Keratinocyte (primary cell): ENCODE measurements at regions not wholly inside any gene's neighbourhood (a gene's known extent, or its start where the extent isn't known, plus 50 kb on each side); places are given as distances from the start of the nearest gene placed in this dataset.
A peak's percentile ranks its signal among the peaks of the same experiment; 100 is the strongest.

ENCODE experiments used
- DNase-seq: peaks from one replicate; pipeline ENCODE4 v3.0.0-alpha.2; 2011; ENCODE audit warnings: low read depth, missing footprints, low spot score
- FAIRE-seq: peaks from 2 replicates; lab custom pipeline; 2011; peaks lifted over from hg19 to GRCh38; lab: Jason Lieb, UNC
- H2AFZ ChIP-seq: 2 replicates; pipeline ENCODE4 v1.6.0; 2012; ENCODE audit warnings: low read length, control low read depth, inconsistent platforms; ENCODE audit not compliant: control insufficient read depth
- H3K27ac ChIP-seq: 2 replicates; pipeline ENCODE4 v1.5.1; 2011; ENCODE audit warnings: low read length; ENCODE audit not compliant: control insufficient read depth, insufficient read depth
- H3K27me3 ChIP-seq: 3 replicates; pipeline ENCODE4 v1.6.0; 2011; ENCODE audit warnings: low read length; ENCODE audit not compliant: control insufficient read depth, insufficient read depth; ENCODE audit errors: extremely low read depth
- H3K36me3 ChIP-seq, 2 experiments: 2 replicates in 1 of 2; 3 replicates in 1 of 2; pipeline ENCODE4 v1.5.1; 2011; ENCODE audit warnings: low read length in 2 of 2, mild to moderate bottlenecking in 1 of 2; ENCODE audit not compliant: control insufficient read depth in 2 of 2, insufficient read depth in 2 of 2; ENCODE audit errors: extremely low read depth in 1 of 2
- H3K4me1 ChIP-seq: 3 replicates; pipeline ENCODE4 v1.5.1; 2011; ENCODE audit warnings: low read length; ENCODE audit not compliant: control insufficient read depth, insufficient read depth; ENCODE audit errors: extremely low read depth
- H3K4me2 ChIP-seq: 3 replicates; pipeline ENCODE4 v1.6.0; 2011; ENCODE audit warnings: low read depth, low read length; ENCODE audit not compliant: control insufficient read depth, insufficient read depth; ENCODE audit errors: extremely low read depth
- H3K4me3 ChIP-seq, 3 experiments: fragments of 200-600 bp in 1 of 3; sonication (generic) in 1 of 3; 2 replicates in 2 of 3; 3 replicates in 1 of 3; pipeline ENCODE4 v1.5.1; 2011 to 2016; ENCODE audit warnings: low read length in 3 of 3, mild to moderate bottlenecking in 3 of 3, control low read depth in 2 of 3, inconsistent platforms in 1 of 3, low read depth in 1 of 3, mixed read lengths in 1 of 3, mixed run types in 1 of 3, moderate library complexity in 1 of 3; ENCODE audit not compliant: control insufficient read depth in 2 of 3, insufficient read depth in 2 of 3; ENCODE audit errors: extremely low read depth in 1 of 3
- H3K79me2 ChIP-seq: 2 replicates; pipeline ENCODE4 v1.6.0; 2012; ENCODE audit warnings: low read length; ENCODE audit not compliant: control insufficient read depth, insufficient read depth
- H3K9ac ChIP-seq: 3 replicates; pipeline ENCODE4 v1.6.0; 2011; ENCODE audit warnings: low read length; ENCODE audit not compliant: control insufficient read depth, insufficient read depth; ENCODE audit errors: extremely low read depth
- H3K9me1 ChIP-seq: 3 replicates; pipeline ENCODE4 v1.6.0; 2011; ENCODE audit warnings: low read length; ENCODE audit not compliant: control insufficient read depth, insufficient read depth; ENCODE audit errors: extremely low read depth
- H3K9me3 ChIP-seq: 2 replicates; pipeline ENCODE4 v1.5.1; 2012; ENCODE audit warnings: low read depth, low read length; ENCODE audit not compliant: control insufficient read depth
- H4K20me1 ChIP-seq: 3 replicates; pipeline ENCODE4 v1.6.0; 2011; ENCODE audit warnings: low read length; ENCODE audit not compliant: control insufficient read depth, insufficient read depth; ENCODE audit errors: extremely low read depth
- EZH2 ChIP-seq: IDR thresholded peaks from one replicate; pipeline ENCODE4 v1.6.1; 2012; ENCODE audit warnings: inconsistent platforms, mild to moderate bottlenecking, low read length, moderate library complexity
- dilution Hi-C: fragments of 300-500 bp; cut with MboI; formaldehyde crosslinking; loops from one replicate; pipeline ENCODE4 v1.7.0; 2020; ENCODE audit warnings: low sequenced_read_pairs; ENCODE audit not compliant: extremely low pct_ligation_motif_present
- TF ChIP-seq, protein P1 (sequence below), 3 experiments: IDR thresholded peaks in 1 of 3; conservative IDR thresholded peaks in 1 of 3; optimal IDR thresholded peaks in 1 of 3; 2 replicates in 2 of 3; 3 replicates in 1 of 3; pipeline versions ENCODE3 to v1.5.1; 2011; ENCODE audit warnings: low read length in 3 of 3, mild to moderate bottlenecking in 3 of 3, moderate library complexity in 2 of 3, control low read depth in 1 of 3, inconsistent platforms in 1 of 3; ENCODE audit not compliant: insufficient read depth in 2 of 3; ENCODE audit errors: extremely low read depth in 1 of 3

GRCh38 chr3:99384596-99384995 is 253.8 kb upstream of the COL8A1 start:
- Histone ChIP-seq H2AFZ (no peak overlapping the region), H3K79me2 (no peaks in the 10 kb centered on the region), H3K27ac (no peak overlapping the region), H3K4me2 (no peak overlapping the region), H3K9ac (no peak overlapping the region), H3K27me3 (no peaks in the 10 kb centered on the region), H3K9me1 (no peaks in the 10 kb centered on the region), H3K4me1 (peaks cover 4% of the 10 kb centered on the region), H3K9me3 (no peaks in the 10 kb centered on the region), H4K20me1 (no peaks in the 10 kb centered on the region), H3K36me3 (no peaks in the 10 kb centered on the region), H3K4me3 (no peak overlapping the region)
- TF ChIP-seq, protein P1, sequence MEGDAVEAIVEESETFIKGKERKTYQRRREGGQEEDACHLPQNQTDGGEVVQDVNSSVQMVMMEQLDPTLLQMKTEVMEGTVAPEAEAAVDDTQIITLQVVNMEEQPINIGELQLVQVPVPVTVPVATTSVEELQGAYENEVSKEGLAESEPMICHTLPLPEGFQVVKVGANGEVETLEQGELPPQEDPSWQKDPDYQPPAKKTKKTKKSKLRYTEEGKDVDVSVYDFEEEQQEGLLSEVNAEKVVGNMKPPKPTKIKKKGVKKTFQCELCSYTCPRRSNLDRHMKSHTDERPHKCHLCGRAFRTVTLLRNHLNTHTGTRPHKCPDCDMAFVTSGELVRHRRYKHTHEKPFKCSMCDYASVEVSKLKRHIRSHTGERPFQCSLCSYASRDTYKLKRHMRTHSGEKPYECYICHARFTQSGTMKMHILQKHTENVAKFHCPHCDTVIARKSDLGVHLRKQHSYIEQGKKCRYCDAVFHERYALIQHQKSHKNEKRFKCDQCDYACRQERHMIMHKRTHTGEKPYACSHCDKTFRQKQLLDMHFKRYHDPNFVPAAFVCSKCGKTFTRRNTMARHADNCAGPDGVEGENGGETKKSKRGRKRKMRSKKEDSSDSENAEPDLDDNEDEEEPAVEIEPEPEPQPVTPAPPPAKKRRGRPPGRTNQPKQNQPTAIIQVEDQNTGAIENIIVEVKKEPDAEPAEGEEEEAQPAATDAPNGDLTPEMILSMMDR (optimal IDR thresholded peaks at IDR 0.05 in 1 of 3, IDR thresholded peaks at IDR 0.05 in 1 of 3, conservative IDR thresholded peaks at IDR 0.05 in 1 of 3; ENCODE audit: extremely low read depth in 1 of 3, insufficient read depth in 2 of 3, low read length in 3 of 3), result no peak
- TF ChIP-seq EZH2, result no peak
- dilution Hi-C loops, result no loop called here
- DNase-seq (no peak), FAIRE-seq (peak; percentile 48)

DNA sequence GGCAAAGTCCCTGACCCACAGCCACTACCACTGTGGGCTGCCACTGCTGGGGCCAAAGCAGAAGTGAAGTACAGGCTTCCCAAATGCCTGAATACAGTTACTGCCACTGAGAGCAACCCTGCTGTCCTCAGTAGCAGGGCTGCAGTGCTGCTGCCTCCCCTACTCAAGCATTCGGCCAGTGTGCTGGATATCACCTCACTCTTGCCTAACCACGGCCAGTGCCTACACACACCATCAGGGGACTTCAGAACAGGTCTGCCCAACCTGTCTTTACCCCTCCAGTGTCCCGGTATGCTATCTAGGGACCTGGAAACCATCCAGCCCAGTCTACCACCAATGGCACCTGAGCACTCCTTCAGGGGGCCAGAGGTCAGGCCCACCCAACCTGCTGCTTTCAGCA is 261.5 kb upstream of the COL8A1 start:
- H3K27me3 ChIP-seq, result no peaks in the 10 kb centered on the region
- no peaks in the 10 kb centered on the region for H3K4me1 ChIP-seq
- no peak for FAIRE-seq
- no peaks in the 10 kb centered on the region for H4K20me1 ChIP-seq
- H3K9ac ChIP-seq, result no peak overlapping the region
- H3K4me2 ChIP-seq, result no peak overlapping the region
- H3K79me2 ChIP-seq, result no peaks in the 10 kb centered on the region
- no peaks in the 10 kb centered on the region for H3K9me3 ChIP-seq
- no peaks in the 10 kb centered on the region for H3K9me1 ChIP-seq
- H3K36me3 ChIP-seq, result no peaks in the 10 kb centered on the region
- no peak overlapping the region for H2AFZ ChIP-seq
- H3K4me3 ChIP-seq, result no peak overlapping the region
- DNase-seq, result no peak
- H3K27ac ChIP-seq, result no peak overlapping the region
- no peak for TF ChIP-seq EZH2
- dilution Hi-C loops, result no loop called here

- Histone ChIP-seq H3K27ac (no peak overlapping the region), H3K36me3 (no peaks in the 10 kb centered on the region), H4K20me1 (no peaks in the 10 kb centered on the region), H3K79me2 (no peaks in the 10 kb centered on the region), H3K9me3 (no peaks in the 10 kb centered on the region), H3K9ac (no peak overlapping the region), H3K4me2 (no peak overlapping the region), H2AFZ (no peak overlapping the region), H3K4me1 (no peaks in the 10 kb centered on the region), H3K9me1 (no peaks in the 10 kb centered on the region), H3K27me3 (no peaks in the 10 kb centered on the region), H3K4me3 (no peak overlapping the region)
- TF ChIP-seq EZH2, result no peak
- TF ChIP-seq, protein P1 (optimal IDR thresholded peaks at IDR 0.05 in 1 of 3, IDR thresholded peaks at IDR 0.05 in 1 of 3, conservative IDR thresholded peaks at IDR 0.05 in 1 of 3; ENCODE audit: extremely low read depth in 1 of 3, insufficient read depth in 2 of 3, low read length in 3 of 3), result no peak
- dilution Hi-C loops, result no loop called here
- DNase-seq, result no peak
- no peak for FAIRE-seq
Measured at GRCh38 chr3:99373846-99374210, 264.6 kb upstream of the COL8A1 start.
